Kidney epithelial cell (primary cell): ENCODE measurements at regions not wholly inside any gene's neighbourhood (a gene's known extent, or its start where the extent isn't known, plus 50 kb on each side); places are given as distances from the start of the nearest gene placed in this dataset.
"Not testable (repeated sequence)": the region's sequence is repeated elsewhere in the genome, so short reads cannot be mapped to it uniquely, and the experiment has no call there.

Experiments
- DNase-seq: peaks from one replicate; pipeline ENCODE4 v3.0.0-alpha.2; 2010; ENCODE audit warnings: low read depth
- H3K27me3 ChIP-seq: 2 replicates; pipeline ENCODE4 v1.6.0; 2011; ENCODE audit warnings: low read length; ENCODE audit not compliant: control insufficient read depth, insufficient read depth
- H3K36me3 ChIP-seq: 2 replicates; pipeline ENCODE4 v1.5.1; 2011; ENCODE audit warnings: low read length; ENCODE audit not compliant: control insufficient read depth, insufficient read depth
- H3K4me3 ChIP-seq: 2 replicates; pipeline ENCODE4 v1.5.1; 2011; ENCODE audit warnings: low read depth, mild to moderate bottlenecking, control low read depth, low read length
- CTCF ChIP-seq: IDR thresholded peaks from 2 replicates; pipeline ENCODE4 v1.5.1; 2011; ENCODE audit warnings: mild to moderate bottlenecking, moderate library complexity, low read length, control low read depth, inconsistent platforms; ENCODE audit not compliant: insufficient read depth, poor library complexity, severe bottlenecking

- no peaks in the 10 kb centered on the region for H3K36me3 ChIP-seq
- no peak overlapping the region for H3K4me3 ChIP-seq
- H3K27me3 ChIP-seq: no peaks in the 10 kb centered on the region
- DNase-seq: no peak
- no peak for TF ChIP-seq CTCF
Measured at GRCh38 chr1:191432817-191433216, 725.4 kb upstream of the RGS18 start.

- DNase-seq: no peak
- no peak overlapping the region for H3K4me3 ChIP-seq
- no peak for TF ChIP-seq CTCF
Measured at GRCh38 chr1:191438979-191439378, 719.3 kb upstream of the RGS18 start.

DNA sequence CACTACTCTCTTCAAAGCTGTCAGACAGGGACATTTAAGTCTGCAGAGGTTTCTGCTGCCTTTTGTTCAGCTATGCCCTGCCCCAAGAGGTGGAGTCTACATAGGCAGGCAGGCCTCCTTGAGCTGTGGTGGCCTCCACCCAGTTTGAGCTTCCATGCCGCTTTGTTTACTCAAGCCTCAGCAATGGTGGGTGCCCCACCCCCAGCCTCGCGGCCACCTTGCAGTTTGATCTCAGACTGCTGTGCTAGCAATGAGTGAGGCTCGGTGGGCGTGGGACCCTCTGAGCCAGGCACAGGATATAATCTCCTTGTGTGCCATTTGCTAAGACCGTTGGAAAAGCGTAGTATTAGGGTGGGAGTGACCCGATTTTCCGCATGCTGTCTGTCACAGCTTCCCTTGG lies 710.0 kb upstream of the RGS18 start:
- not testable (repeated sequence) for DNase-seq, H3K36me3 ChIP-seq, H3K4me3 ChIP-seq, H3K27me3 ChIP-seq

More at GRCh38 chr1:191438979-191439378, 719.3 kb upstream of the RGS18 start:
- Histone ChIP-seq H3K36me3 (no peaks in the 10 kb centered on the region), H3K27me3 (no peaks in the 10 kb centered on the region)

GRCh38 chr1:191452586-191452985 lies 705.7 kb upstream of the RGS18 start:
- no peaks in the 10 kb centered on the region for H3K36me3 ChIP-seq
- no peak for TF ChIP-seq CTCF
- no peak for DNase-seq
- H3K4me3 ChIP-seq: no peak overlapping the region
- no peaks in the 10 kb centered on the region for H3K27me3 ChIP-seq

GRCh38 chr1:191453487-191453886 lies 704.8 kb upstream of the RGS18 start:
- no peak overlapping the region for H3K4me3 ChIP-seq
- TF ChIP-seq CTCF: peak; percentile 20
- no peak for DNase-seq
- H3K36me3 ChIP-seq: no peaks in the 10 kb centered on the region
- H3K27me3 ChIP-seq: no peaks in the 10 kb centered on the region

DNA sequence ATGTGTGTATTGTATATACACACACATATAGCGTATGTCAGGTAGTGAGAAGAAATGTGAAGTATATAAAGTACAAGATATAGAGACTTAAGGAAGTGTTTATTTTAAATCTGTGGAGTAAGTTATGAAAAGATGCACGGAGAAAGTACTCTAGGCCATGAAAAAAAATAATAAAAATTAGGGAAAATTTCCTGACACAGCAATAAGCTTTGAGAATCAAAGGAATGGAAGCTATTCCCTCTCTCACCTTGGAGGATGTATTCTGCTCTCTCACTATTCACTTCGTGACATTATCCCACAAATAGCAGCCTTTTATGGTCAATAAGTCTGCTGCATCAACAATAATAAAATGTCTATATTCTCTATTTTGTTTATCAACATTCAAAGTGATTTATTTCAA lies 700.4 kb upstream of the RGS18 start:
- Histone ChIP-seq H3K36me3 (no peaks in the 10 kb centered on the region), H3K27me3 (no peaks in the 10 kb centered on the region), H3K4me3 (no peak overlapping the region)
- no peak for TF ChIP-seq CTCF
- no peak for DNase-seq
